H7 (cell line): ENCODE measurements at regions not wholly inside any gene's neighbourhood (a gene's known extent, or its start where the extent isn't known, plus 50 kb on each side); places are given as distances from the start of the nearest gene placed in this dataset.
"Not testable (repeated sequence)": the region's sequence is repeated elsewhere in the genome, so short reads cannot be mapped to it uniquely, and the experiment has no call there.

Experiments
- DNase-seq: peaks from one replicate; pipeline ENCODE4 v3.0.0; 2012
- H3K27me3 ChIP-seq: 2 replicates; pipeline ENCODE4 v1.6.0; 2011; ENCODE audit warnings: mild to moderate bottlenecking, low read length; ENCODE audit not compliant: control insufficient read depth, insufficient read depth
- H3K36me3 ChIP-seq: replicated peaks from 2 replicates; pipeline ENCODE4 v1.5.1; 2011; ENCODE audit warnings: low read length; ENCODE audit not compliant: control insufficient read depth, insufficient read depth
- H3K4me3 ChIP-seq: 2 replicates; pipeline ENCODE4 v1.5.1; 2011; ENCODE audit warnings: low read depth, mild to moderate bottlenecking, control low read depth, low read length, moderate library complexity; ENCODE audit not compliant: insufficient read depth

GRCh38 chr14:52146504-52146903 lies 77.6 kb upstream of the NID2 start:
- H3K27me3 ChIP-seq: no peaks in the 10 kb centered on the region

DNA sequence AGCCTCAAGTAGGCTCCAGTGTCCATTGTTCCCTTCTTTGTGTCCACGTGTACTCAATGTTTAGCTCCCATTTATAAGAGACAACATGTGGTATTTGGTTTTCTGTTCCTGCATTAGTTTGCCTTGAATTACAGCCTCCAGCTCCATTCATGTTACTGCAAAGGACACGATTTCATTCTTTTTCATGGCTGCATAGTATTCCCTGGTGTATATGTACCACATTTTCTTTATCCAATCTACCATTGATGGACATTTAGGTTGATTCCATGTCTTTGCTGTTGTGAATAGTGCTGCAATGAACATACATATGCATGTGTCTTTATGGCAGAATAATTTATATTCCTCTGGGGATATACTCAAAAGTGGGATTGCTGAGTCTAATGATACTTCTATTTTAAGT lies 75.2 kb upstream of the NID2 start:
- not testable (repeated sequence) for DNase-seq, H3K36me3 ChIP-seq, H3K4me3 ChIP-seq, H3K27me3 ChIP-seq

More at GRCh38 chr14:52146504-52146903, 77.6 kb upstream of the NID2 start:
- H3K36me3 ChIP-seq: no peaks in the 10 kb centered on the region
- no peak overlapping the region for H3K4me3 ChIP-seq
- DNase-seq: no peak

DNA sequence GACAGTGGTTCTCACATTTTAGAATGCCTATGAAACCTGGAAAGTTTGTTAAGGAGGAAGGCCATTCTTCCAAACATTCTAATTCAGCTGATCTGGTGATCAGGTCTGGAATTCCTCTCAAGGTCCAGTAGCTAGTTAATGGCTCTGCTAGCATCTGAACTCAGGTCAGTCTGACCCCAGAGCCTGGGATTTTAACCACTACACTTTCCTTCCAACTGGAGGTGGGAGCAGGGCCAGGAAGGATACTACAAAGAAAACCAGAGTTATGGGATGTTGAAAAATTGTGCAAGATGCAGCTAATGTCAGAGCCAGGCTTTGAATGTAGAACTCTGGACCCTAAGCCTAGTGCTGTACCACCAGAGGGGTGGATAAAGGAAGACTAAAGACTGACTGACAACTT lies 73.6 kb upstream of the NID2 start:
- Histone ChIP-seq H3K4me3 (no peak overlapping the region), H3K36me3 (no peaks in the 10 kb centered on the region), H3K27me3 (no peaks in the 10 kb centered on the region)
- no peak for DNase-seq

DNA sequence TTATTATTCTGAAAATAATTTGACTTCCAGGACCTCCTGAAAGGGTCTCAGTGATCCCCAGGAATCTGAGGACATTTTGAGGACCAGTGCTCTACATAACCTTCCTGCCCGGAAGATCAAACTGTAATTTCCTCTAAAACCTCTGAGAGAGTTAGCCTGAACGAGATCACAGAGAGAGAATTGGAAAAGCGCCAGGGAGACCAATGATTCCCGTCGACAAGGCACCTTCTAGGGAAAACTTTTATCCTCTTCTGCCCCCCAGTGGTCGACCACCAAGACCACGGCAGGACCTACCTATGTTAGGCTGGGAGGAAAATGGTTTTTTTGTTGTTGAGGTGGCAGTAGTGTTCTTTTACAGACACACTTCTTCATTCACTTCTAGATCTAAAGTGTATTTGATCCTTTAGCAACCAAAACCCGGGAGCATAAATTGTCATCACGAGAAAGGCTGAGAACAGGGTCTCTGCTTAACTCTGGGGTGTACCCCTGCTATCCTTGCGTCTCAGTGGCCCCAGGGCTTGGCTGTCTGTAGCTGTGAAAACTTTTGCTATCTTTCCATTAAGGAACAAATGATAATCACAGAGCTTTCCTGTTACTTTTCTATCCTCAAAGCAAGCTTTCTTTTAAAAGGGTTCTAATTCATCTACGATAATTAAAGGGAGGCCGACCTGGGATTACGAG lies 62.9 kb upstream of the NID2 start:
- Histone ChIP-seq H3K27me3 (no peaks in the 10 kb centered on the region), H3K4me3 (no peak overlapping the region), H3K36me3 (no peaks in the 10 kb centered on the region)
- peak; percentile 88 for DNase-seq

DNA sequence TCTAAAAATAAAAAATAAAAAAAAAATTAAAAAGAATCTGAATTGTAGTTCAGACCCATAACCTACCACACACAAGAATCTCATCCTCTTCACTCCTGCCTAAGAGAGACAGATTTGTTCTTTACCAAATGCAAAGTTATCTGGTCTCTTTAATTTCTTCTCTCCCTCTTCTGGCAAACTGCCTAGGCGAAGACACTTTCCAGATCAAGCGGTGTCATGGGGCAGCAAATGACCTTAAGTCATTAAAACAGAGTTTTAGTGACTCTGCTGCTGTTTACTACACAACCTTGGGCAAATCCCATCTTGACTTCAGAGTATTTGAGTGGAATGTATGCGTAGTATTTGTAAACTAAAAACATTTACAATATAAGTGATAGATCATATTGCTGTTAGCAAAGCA lies 60.9 kb upstream of the NID2 start:
- Histone ChIP-seq H3K27me3 (no peaks in the 10 kb centered on the region), H3K4me3 (no peak overlapping the region), H3K36me3 (no peaks in the 10 kb centered on the region)
- no peak for DNase-seq

- DNase-seq: no peak
- Histone ChIP-seq H3K4me3 (no peak overlapping the region), H3K36me3 (no peaks in the 10 kb centered on the region), H3K27me3 (no peaks in the 10 kb centered on the region)
These were observed 57.0 kb upstream of the NID2 start for GRCh38 chr14:52125885-52126284.

DNA sequence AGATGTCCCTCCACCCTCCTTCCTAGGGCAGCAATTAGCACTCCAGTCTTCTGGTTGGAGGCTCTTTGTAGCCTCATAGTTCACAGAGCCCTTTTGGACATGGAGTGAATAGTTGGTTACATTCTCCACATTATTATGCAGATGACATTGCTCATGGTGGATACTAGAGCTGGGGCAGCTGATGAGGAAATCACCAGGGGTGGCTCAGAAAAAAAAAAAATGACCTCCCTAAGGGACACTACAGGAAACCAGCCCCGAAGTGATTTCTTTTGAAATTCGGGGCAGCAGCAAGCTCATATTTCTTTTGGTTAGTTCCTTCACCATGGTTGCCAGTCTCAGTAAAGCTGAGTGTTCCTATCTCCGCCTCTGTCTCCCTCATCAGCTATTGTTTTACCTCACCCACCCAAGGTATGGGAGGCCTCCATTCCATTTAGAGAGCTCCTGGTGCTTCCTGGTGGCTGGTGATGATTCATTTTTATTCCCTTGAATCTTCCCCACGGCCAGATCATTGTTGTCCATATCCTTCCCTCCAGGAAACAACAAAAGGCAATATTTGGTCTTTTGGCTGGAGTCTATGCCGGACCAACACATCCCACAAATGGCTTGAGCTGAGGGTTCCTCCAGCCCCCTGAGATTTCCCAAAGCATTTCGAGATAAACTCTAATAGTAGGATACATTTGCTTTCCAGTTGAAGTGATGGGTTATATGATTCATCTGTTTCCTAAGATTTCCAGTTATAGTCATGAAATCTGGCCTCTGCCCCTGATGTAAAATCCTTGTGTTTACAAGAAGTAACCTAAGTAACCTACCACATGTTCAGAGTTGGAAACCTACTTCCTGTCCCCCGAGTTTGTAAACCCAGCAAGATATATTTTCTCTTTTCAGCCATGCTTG lies 56.2 kb upstream of the NID2 start:
- peak; percentile 70 for DNase-seq
- Histone ChIP-seq H3K27me3 (no peaks in the 10 kb centered on the region), H3K4me3 (no peak overlapping the region), H3K36me3 (no peaks in the 10 kb centered on the region)

- not testable (repeated sequence) for DNase-seq, H3K27me3 ChIP-seq, H3K36me3 ChIP-seq, H3K4me3 ChIP-seq
These were observed 53.3 kb upstream of the NID2 start for GRCh38 chr14:52122163-52122562.

DNA sequence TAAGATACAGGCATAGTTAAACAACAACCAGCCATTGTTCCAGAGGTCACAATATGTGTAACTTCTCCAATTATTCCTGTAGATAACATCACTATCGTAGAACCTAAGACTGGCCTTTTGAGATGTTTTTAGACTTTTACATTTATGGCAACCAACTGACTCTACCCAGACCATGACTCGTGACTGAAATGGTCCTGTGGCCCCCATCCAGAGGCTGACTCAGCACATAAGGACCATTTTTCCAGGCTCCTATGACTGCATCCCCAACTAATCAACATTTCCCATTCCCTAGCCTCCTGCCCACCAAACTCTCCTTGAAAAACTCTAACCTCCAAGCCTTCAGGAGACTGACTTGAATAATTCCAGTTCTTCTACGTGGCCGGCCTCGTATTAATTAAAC lies 52.6 kb upstream of the NID2 start:
- no peak for DNase-seq
- Histone ChIP-seq H3K36me3 (no peaks in the 10 kb centered on the region), H3K27me3 (no peaks in the 10 kb centered on the region), H3K4me3 (no peak overlapping the region)

- no peaks in the 10 kb centered on the region for H3K27me3 ChIP-seq
- no peaks in the 10 kb centered on the region for H3K36me3 ChIP-seq
- H3K4me3 ChIP-seq: no peak overlapping the region
- DNase-seq: no peak
These were observed 50.2 kb upstream of the NID2 start for GRCh38 chr14:52119030-52119429.
